HG03571 (cell line): ENCODE measurements at regions not wholly inside any gene's neighbourhood (a gene's known extent, or its start where the extent isn't known, plus 50 kb on each side); places are given as distances from the start of the nearest gene placed in this dataset.
"Not testable (repeated sequence)": the region's sequence is repeated elsewhere in the genome, so short reads cannot be mapped to it uniquely, and the experiment has no call there.

Experiments
- ATAC-seq: cut with Tn5 transposase; IDR thresholded peaks from one replicate; pipeline ENCODE4 v1.9.1; 2021; ENCODE audit not compliant: unreplicated experiment

DNA sequence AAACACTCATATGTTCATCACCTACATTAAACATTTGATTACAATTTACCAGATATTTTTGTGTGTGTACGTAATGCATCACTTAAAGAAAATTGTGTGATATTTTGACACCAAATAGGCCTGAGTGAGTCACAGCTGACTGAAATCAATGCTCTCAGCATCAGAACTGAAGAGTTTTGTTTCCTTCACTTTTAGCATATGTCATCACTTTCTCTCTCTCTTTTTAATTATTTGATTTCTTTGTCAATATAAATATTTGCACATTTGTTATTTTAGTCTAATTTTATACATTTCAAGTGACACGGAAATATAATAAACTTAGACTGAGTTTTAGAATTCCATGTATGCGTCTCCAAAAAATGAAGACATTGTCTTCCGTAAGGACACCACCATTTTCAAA lies 545.3 kb downstream of the PTPRC start:
- ATAC-seq, result no peak

DNA sequence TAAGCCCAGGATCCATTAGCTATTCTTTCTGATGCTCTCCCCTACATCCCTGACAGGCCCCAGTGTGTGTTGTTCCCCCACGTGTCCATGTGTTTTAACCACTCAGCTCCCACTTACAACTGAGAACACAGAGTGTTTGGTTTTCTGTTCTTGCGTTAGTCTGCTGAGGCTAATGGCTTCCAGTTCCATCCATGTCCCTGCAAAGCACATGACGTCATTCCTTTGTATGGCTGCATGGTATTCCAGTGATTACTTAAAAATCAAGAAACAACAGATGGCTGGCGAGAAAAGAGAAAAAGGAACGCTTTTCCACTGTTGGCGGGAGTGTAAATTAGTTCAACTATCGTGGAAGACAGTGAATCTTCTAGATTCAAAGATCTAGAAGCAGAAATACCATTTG lies 556.0 kb downstream of the PTPRC start:
- ATAC-seq, result no peak

DNA sequence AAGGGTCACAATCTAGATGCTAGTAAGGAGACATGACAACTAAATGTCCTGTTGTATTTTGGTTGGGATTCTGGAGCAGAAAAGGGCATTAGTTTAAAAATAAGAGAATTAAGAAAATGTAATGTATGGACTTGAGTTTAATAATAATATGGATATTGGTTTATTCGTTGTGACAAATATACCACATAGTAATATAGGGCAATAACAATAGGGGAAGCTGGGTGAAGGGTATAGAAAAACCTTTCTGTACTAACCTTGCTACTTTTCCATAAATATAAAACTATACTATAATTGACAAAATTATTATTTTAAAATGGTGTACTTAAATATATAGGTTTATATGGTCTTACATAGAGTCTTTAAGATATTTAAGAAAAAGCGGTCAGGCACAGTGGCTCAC lies 558.9 kb downstream of the PTPRC start:
- ATAC-seq, result no peak

DNA sequence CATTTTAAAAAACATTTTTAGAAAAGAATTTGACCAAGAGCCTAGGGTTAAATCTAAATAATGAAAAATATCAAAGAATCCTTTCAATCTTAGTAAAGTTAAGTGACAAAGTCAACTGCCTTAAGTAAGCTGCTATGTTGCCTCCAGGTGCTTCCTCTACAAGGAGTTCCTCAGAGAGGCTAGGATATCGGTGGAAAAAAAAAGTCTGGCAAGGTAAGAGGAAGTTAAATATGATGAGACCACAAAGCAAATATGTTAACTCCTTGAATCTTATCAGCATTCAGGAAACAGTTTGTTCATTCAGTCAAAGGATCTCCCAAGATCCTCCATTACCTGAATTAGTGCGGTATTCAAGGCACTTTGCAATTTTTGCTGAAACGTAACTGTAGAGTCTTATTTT lies 563.5 kb downstream of the PTPRC start:
- ATAC-seq, result no peak

DNA sequence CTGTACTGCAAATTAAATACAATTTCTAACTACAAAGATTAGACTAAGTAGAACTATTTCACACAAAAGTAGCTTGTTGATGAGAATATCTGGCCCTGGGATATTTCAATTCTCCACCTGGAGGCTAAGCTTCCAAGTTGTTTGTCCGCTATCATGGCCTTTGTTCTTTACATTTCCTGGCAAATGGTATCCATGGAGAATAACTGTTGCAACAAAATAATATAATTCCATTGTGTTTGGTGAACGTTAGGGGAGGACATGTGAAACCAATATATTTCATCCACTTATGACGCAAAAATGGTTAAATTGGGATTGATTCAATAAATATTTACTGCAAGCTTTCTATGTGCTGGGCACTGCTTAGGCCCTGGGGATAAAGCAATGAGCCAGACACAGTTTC lies 565.4 kb downstream of the PTPRC start:
- ATAC-seq, result no peak

DNA sequence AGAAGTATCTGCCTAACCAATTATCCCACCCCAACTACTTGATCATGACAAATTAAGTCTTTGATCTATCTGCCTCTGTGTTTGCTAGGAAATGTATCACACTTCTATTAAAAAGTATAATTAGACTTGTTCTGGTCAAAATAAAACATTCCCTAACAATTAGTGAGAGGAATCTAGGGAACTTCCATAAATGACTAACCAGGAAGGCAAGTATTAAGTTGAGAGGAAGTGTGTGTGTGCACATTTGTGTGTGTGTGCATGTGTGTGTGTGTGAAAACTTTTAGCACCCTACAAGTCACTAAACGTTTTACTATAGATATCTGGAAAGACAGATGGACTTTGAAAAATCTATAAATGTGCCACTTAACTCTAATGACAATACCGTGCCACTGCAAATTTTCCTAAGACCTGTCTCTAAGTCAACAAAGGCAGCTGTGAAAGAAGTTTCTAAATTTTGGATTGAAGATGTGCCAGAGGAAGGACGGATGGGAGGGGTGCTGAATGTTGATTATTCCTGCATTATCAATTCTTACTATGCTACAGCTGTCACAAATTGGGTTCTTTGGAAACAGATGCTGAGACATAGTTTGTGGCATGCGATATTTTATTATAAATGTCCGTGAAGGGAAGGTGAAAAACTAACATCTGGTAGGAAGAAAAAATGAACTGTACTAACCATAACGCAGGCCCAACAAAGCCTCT lies 567.1 kb downstream of the PTPRC start:
- ATAC-seq, result no peak

DNA sequence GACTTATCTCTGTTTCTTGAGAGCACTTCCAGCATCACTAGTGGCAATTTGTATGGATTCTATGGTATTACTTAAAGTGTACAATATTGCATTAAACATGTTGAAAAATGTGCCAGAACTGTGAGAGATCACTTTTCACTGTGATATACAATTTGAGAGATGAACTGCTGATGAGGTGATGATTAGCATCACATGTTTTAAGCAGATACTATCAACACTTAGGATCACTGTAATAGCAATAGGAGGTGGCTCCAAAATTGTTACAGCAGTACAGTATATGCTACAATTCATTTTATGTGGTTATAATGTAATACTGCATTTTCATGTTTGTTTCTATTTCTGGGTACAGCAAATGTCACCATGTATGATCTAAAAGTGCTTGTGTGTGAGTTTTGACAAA lies 570.0 kb downstream of the PTPRC start:
- no peak for ATAC-seq

DNA sequence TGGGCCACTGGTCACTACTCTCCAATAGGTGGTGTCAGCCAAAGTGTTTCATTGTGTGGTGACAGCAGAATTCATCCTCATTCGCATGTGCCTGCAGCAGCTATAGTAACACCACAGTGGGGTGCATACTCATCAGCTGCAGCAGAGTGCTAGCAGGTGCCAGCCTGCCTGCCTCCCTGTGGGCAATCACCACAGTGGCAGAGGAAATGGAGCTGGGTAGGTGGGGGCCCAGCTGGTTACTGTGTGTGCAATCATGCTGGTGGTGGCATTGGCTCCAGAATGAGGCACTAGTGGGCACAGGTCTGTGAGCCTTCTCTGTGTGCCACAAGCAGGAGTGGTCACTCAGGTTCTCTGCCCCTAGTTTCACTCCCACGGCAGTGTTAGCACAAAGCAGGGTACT lies 579.2 kb downstream of the PTPRC start:
- ATAC-seq, result no peak

DNA sequence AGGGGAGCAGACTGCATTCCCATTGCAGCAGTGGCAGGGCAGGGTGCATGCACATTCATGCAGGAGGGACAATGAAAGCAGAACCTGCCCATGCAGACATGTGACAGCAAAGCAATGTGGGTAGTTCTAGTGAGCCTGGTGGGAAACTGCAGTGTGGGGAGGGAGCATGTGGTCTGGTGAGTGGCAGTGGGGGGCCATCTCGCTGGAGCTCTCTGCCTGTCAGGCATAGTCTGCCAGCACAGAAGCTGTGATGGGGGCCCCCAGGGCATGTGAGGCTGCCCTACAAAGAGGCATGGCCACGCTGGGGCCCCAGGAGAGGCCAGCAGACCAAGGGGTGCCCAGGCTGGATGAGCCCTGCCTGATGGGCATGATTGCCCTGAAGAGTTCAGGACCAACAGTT lies 579.7 kb downstream of the PTPRC start:
- no peak for ATAC-seq

DNA sequence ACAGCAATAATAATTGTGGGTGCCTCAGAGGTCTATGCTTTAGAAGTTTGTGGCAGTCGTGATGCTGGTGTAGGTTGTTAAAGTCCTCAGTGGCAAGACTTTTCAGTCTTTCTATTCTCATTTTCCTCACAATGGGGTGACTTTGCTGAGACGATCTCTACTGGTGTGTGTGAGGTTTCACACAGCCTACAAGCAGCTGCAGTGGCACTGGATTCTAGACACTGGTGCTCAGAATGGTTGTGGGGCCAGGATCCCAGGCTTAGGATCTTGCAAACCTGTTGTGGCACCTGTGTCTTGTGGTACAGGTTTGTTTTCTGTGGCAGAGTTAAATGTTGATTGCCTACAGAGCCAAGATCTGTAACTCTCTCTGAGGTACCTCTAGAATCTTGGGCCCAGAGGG lies 581.2 kb downstream of the PTPRC start:
- ATAC-seq, result no peak

DNA sequence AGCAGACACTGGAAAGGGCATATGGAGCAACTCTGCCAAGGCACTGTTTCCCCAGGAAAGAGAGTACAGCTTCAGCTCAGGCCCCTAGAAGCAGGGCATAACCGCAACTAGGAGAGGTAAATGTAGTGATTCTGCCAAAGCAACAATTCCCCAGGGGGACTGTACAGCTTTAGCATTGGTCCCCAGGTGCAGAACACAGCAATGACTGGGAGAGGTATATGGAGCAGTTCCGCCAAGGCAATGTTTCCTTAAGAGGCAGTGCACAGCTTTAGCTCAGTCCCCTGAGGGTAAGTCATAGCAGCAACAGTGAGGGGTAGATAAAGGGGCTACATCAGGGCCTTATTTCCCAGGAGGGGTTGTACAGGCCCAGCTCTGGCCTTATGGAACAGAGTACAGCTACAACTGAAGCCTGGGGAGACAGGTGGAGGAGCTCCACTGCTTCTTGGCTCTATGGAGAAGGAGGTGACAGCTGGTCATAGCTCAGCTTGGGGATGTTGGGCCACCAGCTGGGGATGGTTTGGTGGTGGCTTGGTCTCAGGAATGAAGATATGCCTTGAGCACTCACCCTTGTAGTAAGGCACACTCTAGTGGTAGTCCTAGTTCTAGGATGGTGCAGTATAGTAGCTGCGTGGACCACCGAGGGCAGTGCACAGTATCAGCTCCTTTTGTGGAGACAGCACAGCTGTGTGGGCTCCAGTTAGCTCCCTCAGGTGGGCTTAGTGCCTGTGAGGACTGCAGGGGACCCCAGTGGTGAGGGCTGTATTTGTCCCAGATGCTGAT lies 582.7 kb downstream of the PTPRC start:
- no peak for ATAC-seq

DNA sequence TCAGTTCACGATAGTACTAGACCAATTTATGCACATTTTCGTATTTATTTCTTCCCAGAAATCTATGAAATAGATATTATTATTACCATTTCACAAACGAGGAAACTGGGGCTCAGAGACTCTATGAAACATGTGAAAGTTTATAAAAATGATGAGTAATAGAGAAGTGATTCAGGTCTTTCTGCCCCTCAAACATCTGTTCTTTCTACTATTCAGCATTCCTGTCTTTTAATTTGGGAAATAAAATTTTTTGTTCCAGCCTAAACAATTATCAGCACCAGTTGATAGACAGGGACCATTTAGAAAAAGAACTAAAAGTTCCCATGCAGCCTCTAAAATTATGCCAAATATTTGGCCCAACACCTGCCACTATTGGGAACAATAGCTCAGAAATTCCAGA lies 585.1 kb downstream of the PTPRC start:
- ATAC-seq, result no peak

DNA sequence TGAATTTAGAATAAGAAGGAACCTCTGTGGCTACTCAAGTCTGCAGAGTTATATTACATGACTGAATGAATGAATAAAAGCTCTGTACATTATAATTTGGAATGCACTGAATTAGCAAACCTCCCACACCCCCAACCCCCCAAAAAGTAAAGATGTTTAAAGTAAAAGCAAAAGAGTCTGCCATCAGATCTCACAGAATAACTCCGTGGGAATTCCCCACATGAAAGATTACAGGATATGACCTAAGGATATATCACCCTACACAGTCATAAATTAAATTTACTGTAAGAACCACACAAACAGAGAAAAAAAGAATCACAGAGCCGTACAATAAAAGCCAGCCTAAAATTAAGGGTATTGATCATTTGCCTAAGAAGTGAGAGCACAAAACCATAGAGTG lies 587.3 kb downstream of the PTPRC start:
- no peak for ATAC-seq

DNA sequence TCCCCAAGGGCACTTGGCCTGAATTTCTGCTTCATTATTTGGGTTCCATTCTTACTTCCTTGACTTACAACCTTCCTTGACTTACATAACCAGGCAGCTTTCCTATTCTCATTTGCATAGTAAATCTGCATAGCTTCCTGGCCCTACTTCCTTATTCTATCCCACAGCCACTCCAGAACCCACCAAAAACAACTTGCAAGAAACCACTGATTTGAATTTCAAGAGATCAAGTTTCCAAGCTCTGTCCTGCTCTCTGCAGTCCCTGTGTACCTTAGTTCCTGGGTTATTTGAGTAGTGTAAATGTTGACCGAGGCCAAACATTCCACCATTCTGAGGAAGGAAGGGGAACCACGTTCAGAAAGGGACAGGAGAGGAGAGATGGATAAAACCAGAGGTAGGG lies 603.3 kb downstream of the PTPRC start:
- ATAC-seq, result no peak

DNA sequence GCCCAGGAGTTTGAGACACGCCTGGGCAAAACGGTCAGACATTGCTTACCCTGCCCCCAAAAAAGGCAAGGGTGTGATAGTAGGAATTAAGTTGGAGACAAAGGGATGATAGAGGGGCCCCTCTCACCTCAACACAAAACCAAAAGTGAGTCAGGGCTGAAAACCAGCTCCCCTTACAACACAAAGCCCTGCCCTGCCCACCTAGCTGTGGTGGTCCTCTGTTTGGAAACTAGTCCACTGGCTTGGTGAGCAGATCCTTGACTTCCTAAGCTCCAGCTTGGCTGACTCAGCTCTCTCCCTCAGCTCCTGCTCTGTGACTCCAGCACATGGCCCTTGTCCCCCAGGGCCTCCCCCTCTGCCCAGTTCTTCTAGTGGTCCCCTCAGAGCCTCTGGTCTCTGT lies 603.8 kb downstream of the PTPRC start:
- no peak for ATAC-seq

DNA sequence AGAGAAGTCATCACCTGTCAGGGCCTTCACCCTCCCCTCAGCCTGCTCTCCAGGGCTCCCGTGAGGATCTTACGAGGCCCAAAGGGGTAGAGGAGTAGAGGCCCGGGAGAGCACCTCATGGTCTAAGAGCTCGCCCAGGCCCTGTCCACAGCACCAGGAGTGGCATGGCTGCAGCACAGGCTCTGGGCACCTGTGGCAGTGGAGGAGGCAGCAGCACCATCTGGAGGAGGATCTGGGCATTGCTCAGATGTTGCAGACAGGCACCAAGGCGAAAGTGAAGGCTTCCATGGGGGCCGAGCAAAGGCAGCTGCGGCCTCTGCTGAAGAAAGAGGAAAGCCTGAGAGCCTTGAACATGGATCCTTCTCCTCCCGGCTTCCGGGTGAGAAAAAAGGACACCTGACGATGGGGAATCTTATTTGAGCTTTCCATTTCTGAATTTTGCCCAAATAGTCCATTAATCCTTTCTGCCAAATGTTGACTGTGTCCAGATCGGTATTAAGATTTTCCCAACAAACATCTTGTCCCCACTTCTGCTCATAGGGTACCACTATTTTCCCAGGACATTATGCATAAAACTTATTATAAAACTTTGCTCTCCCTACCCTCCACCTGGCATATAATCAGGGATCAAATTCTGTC lies 604.7 kb downstream of the PTPRC start:
- ATAC-seq, result peak; percentile 100

DNA sequence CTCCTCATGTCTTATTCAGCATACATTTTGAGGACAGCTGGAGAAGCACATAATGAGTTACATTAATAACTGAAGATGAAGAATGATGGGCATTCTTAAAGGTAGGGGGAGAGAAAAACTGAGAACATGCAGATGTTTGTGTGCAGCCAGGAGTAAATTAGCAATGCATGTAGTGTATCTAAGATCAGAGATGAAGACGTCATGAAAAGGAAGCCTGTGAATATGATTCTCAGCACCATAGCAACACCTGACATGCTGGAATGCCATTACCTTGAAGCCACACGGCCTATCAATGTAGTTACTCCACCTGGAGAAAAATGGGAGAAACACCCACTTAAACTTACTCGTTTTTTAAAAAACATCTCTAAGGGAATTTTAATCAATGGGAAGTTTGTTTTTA lies 607.1 kb downstream of the PTPRC start:
- no peak for ATAC-seq

DNA sequence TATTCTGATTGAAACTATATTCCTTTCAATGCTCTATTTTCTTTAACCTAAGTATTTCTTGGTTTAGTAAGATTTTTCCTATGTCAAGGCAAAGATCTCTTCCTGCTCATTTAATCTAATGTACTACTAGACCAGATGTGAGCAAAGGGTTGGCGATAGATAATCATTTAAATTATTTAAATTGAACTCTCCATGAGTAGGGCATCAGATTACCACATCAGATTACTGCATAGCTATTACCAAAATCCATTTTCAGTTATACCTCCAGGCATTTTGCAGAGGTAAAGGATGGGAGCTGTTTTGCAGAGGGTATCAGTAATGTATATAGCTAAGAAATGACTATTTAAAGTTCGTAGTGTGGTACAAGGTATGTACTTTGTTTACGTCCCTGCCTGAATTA lies 607.9 kb downstream of the PTPRC start:
- no peak for ATAC-seq

DNA sequence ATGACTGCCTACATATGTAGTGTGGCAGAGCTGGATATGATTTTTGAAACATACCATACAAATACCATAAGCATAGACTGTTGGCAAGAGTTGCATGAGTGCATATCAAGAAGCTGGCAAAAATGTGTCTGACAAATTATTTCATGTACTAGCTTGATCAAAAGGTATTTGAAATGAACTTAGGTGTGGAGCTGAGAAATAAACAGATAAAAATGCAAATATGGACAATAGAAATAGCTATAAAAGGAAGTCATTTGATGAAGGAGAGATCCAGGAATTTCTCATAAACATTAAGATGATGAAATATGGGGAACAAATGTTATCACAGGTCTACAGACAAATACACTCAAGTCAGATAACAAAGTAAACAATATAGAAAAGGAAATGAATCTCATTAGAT lies 609.1 kb downstream of the PTPRC start:
- ATAC-seq, result no peak

DNA sequence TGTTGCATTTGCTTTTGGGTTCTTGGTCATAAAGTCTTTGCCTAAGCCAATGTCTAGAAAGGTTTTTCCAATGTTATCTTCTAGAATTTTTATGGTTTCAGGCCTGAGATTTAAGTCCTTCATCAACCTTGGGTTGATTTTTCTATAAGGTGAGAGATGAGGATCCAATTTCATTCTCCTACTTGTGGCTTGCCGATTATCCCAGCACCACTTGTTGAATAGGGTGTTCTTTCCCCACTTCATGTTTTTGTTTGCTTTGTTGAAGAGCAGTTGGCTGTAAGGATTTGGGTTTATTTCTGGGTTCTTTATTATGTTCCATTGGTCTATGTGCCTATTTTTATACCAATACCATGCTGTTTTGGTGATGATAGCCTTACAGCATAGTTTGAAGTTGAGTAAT lies 615.2 kb downstream of the PTPRC start:
- not testable (repeated sequence) for ATAC-seq

DNA sequence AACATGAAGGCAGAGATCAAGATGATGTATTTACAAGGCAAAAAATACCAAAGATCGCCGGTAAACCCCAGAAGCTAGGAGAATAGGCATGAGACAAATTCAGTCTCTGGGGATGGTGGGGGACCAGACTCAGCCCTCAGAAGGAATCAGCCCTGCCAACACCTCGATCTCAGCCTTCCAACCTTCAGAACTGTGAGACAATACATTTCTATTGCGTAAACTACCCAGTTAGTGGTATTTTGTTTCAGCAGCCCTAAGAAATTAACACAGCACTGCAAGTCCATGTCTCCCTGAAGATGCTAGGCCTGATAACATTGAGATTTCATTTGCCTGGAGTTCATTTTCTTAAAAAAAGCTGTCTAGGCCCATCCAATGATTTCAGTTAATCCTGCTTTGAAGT lies 622.5 kb downstream of the PTPRC start:
- ATAC-seq, result no peak

DNA sequence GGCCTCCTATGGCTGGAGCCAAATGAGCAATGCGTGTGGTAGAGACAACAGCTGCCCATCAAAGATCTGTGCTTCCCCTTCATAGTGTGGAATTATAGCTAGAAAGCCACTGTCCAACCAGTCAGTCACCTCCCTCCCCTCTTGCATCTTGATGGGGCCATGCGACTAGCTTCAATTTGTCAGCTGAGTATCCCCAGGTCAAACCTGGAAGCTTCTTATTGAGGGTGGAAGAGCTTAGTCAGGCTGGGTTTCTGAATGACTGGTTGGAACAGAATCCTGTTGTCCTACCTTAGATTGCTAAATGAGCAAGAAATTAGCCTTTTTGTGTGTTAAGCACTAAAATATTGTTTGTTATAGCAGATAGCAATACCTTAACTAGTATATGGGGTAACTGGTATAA lies 625.4 kb downstream of the PTPRC start:
- no peak for ATAC-seq
